ENCODE measurements at regions not wholly inside any gene's neighbourhood (a gene's known extent, or its start where the extent isn't known, plus 50 kb on each side); places are given as distances from the start of the nearest gene placed in this dataset.

DNA sequence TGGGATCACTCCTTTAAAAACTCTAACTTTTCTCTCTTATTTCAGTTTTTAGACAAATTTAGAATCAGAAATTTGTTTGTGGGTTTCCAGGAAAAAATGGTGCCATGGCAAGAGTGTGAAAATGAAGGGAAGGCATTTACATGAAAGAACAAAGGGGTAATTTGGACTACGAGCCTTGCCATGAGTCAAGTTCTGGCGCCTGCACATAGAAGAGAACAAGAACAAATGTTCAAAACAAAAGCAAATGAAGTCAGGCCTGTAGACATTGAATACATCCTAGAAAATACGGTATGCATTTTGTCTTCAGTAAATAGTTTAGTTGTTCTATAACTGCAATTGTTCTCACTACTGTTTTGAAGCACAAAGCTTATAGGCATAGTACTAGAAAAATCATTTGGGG lies 1390.5 kb downstream of the EFNB2 start:
- Histone ChIP-seq H3K27ac (ENCODE audit: low read depth, low read length) (no peak overlapping the region), H3K9me3 (ENCODE audit: insufficient read depth in 2 of 2, low read depth in 1 of 2, low read length in 1 of 2) (no peaks in the 10 kb centered on the region), H2BK20ac (ENCODE audit: low read length) (no peak overlapping the region), H2BK120ac (replicated peaks; ENCODE audit: low read depth, low read length) (no peak overlapping the region), H3K4me3 (ENCODE audit: extremely low read depth in 1 of 4, insufficient read depth in 2 of 4, low read depth in 3 of 4, low read length in 4 of 4) (no peak overlapping the region), H3K56ac (replicated peaks; ENCODE audit: insufficient read length, low read depth, low read length) (no peak overlapping the region), H3K23ac (ENCODE audit: insufficient read length) (no peak overlapping the region), H3K4ac (replicated peaks; ENCODE audit: insufficient read length, low read depth, low read length) (no peak overlapping the region), H4K91ac (replicated peaks; ENCODE audit: insufficient read length, low read length) (no peak overlapping the region), H3K14ac (ENCODE audit: insufficient read length) (no peak overlapping the region), H3K18ac (ENCODE audit: extremely low read depth, low read length) (no peak overlapping the region), H3K36me3 (ENCODE audit: control insufficient read depth in 2 of 4, insufficient read depth in 4 of 4, low read length in 3 of 4) (no peaks in the 10 kb centered on the region), H3K27me3 (replicated peaks in 1 of 4; ENCODE audit: control insufficient read depth in 3 of 4, extremely low read depth in 1 of 4, insufficient read depth in 3 of 4, low read length in 3 of 4) (no peaks in the 10 kb centered on the region), H4K8ac (ENCODE audit: extremely low read depth, insufficient read depth, low read length) (no peak overlapping the region), H3K4me1 (replicated peaks in 1 of 4; ENCODE audit: control insufficient read depth in 3 of 4, insufficient read depth in 4 of 4, low read length in 3 of 4) (no peaks in the 10 kb centered on the region), H2AK5ac (ENCODE audit: low read depth, low read length) (no peak overlapping the region), H2BK5ac (ENCODE audit: low read depth, low read length) (no peak overlapping the region), H3K79me2 (ENCODE audit: control insufficient read depth in 1 of 2, insufficient read depth in 2 of 2, low read length in 2 of 2) (no peaks in the 10 kb centered on the region), H4K5ac (ENCODE audit: insufficient read length, low read depth, low read length) (no peak overlapping the region), H2AFZ (ENCODE audit: low read length) (no peak overlapping the region), H3K79me1 (ENCODE audit: low read depth, low read length) (no peaks in the 10 kb centered on the region), H3K4me2 (ENCODE audit: insufficient read depth in 1 of 2, low read depth in 2 of 2, low read length in 2 of 2) (no peak overlapping the region), H3K23me2 (ENCODE audit: low read depth, low read length) (no peaks in the 10 kb centered on the region), H2BK12ac (ENCODE audit: low read depth, low read length) (no peak overlapping the region), H3K9ac (replicated peaks in 1 of 4; ENCODE audit: extremely low read depth in 1 of 4, low read depth in 3 of 4, low read length in 3 of 4) (no peak overlapping the region), H2BK15ac (ENCODE audit: low read length) (no peak overlapping the region), H4K20me1 (replicated peaks in 1 of 2; ENCODE audit: control insufficient read depth in 1 of 2, insufficient read depth in 2 of 2, low read length in 2 of 2) (no peaks in the 10 kb centered on the region)
- ChIA-PET POLR2A (ENCODE audit: partially characterized antibody) (interaction anchor here (0.6 kb wide), 1 partner anchor 15 kb away, joined by 3 read pairs; no protein-coding TSS in a partner anchor), CTCF (ENCODE audit: partially characterized antibody) (no interaction called here)
- no peak for TF ChIP-seq SIRT6 (IDR thresholded peaks at IDR 0.05; ENCODE audit: low read length)
- no peak for TF ChIP-seq SIX5 (IDR thresholded peaks at IDR 0.05; ENCODE audit: low read depth, low read length)
- no peak for TF ChIP-seq YY1 (IDR thresholded peaks at IDR 0.05; ENCODE audit: low read depth, low read length)
- TF ChIP-seq, protein P1, sequence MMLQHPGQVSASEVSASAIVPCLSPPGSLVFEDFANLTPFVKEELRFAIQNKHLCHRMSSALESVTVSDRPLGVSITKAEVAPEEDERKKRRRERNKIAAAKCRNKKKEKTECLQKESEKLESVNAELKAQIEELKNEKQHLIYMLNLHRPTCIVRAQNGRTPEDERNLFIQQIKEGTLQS (IDR thresholded peaks at IDR 0.05; ENCODE audit: insufficient read depth, low read depth, low read length), result no peak
- TF ChIP-seq GABPA (IDR thresholded peaks at IDR 0.05; ENCODE audit: borderline replicate concordance, insufficient read depth, low read length), result no peak
- TF ChIP-seq NANOG (IDR thresholded peaks at IDR 0.05; ENCODE audit: insufficient read depth, low read depth, low read length, poor library complexity, severe bottlenecking), result no peak
- DNase-seq (ENCODE audit: low read depth in 1 of 2, low spot score in 2 of 2) (no peak), FAIRE-seq (no peak)
- 89% methylated on average over 3 of the region's 3 CpGs; no CpG with 5 or more reads in 1 of the 2 experiments for WGBS, 2 experiments (ENCODE audit: extremely low coverage in 1 of 2, insufficient coverage in 1 of 2, insufficient read length in 1 of 2, insufficient replicate concordance in 2 of 2, low coverage in 1 of 2, low lambda C conversion rate in 2 of 2, missing lambda C conversion rate in 1 of 2)
